ENCODE measurements at regions not wholly inside any gene's neighbourhood (a gene's known extent, or its start where the extent isn't known, plus 50 kb on each side); places are given as distances from the start of the nearest gene placed in this dataset.
"Not testable (repeated sequence)": the region's sequence is repeated elsewhere in the genome, so short reads cannot be mapped to it uniquely, and the experiment has no call there.

- H3K27ac Mint-ChIP-seq; H3K27me3 Mint-ChIP-seq (ENCODE audit: low read depth); H3K36me3 Mint-ChIP-seq (ENCODE audit: low read depth); H3K9me3 Mint-ChIP-seq; H3K4me1 Mint-ChIP-seq (ENCODE audit: low read depth); H3K4me3 Mint-ChIP-seq: not testable (repeated sequence)
Observed at GRCh38 chr2:111339476-111339875, 218.8 kb downstream of the BCL2L11 start.

- H3K4me1 Mint-ChIP-seq (ENCODE audit: low read depth); H3K36me3 Mint-ChIP-seq (ENCODE audit: low read depth); H3K9me3 Mint-ChIP-seq; H3K4me3 Mint-ChIP-seq; H3K27me3 Mint-ChIP-seq (ENCODE audit: low read depth); H3K27ac Mint-ChIP-seq: not testable (repeated sequence)
Observed at GRCh38 chr2:111344590-111344989, 223.9 kb downstream of the BCL2L11 start.

- H3K9me3 Mint-ChIP-seq; H3K4me3 Mint-ChIP-seq; H3K27ac Mint-ChIP-seq; H3K27me3 Mint-ChIP-seq (ENCODE audit: low read depth); H3K4me1 Mint-ChIP-seq (ENCODE audit: low read depth); H3K36me3 Mint-ChIP-seq (ENCODE audit: low read depth): not testable (repeated sequence)
Observed at GRCh38 chr2:111345439-111345838, 224.7 kb downstream of the BCL2L11 start.

GRCh38 chr2:111346018-111346930, 225.6 kb downstream of the BCL2L11 start:
- not testable (repeated sequence) for H3K9me3 Mint-ChIP-seq; H3K27ac Mint-ChIP-seq; H3K36me3 Mint-ChIP-seq (ENCODE audit: low read depth); H3K4me1 Mint-ChIP-seq (ENCODE audit: low read depth); H3K4me3 Mint-ChIP-seq; H3K27me3 Mint-ChIP-seq (ENCODE audit: low read depth)

GRCh38 chr2:111347695-111348094, 227.0 kb downstream of the BCL2L11 start:
- not testable (repeated sequence) for H3K27me3 Mint-ChIP-seq (ENCODE audit: low read depth); H3K4me1 Mint-ChIP-seq (ENCODE audit: low read depth); H3K9me3 Mint-ChIP-seq; H3K36me3 Mint-ChIP-seq (ENCODE audit: low read depth); H3K4me3 Mint-ChIP-seq; H3K27ac Mint-ChIP-seq

GRCh38 chr2:111348316-111348715, 227.6 kb downstream of the BCL2L11 start:
- H3K27ac Mint-ChIP-seq; H3K4me3 Mint-ChIP-seq; H3K36me3 Mint-ChIP-seq (ENCODE audit: low read depth); H3K4me1 Mint-ChIP-seq (ENCODE audit: low read depth); H3K27me3 Mint-ChIP-seq (ENCODE audit: low read depth); H3K9me3 Mint-ChIP-seq: not testable (repeated sequence)

GRCh38 chr2:111355022-111355817, 234.5 kb downstream of the BCL2L11 start:
- not testable (repeated sequence) for H3K27me3 Mint-ChIP-seq (ENCODE audit: low read depth); H3K27ac Mint-ChIP-seq; H3K36me3 Mint-ChIP-seq (ENCODE audit: low read depth); H3K4me3 Mint-ChIP-seq; H3K4me1 Mint-ChIP-seq (ENCODE audit: low read depth); H3K9me3 Mint-ChIP-seq

- H3K36me3 Mint-ChIP-seq (ENCODE audit: low read depth); H3K27ac Mint-ChIP-seq; H3K4me3 Mint-ChIP-seq; H3K4me1 Mint-ChIP-seq (ENCODE audit: low read depth); H3K9me3 Mint-ChIP-seq; H3K27me3 Mint-ChIP-seq (ENCODE audit: low read depth): not testable (repeated sequence)
Observed at GRCh38 chr2:111355823-111356511, 235.3 kb downstream of the BCL2L11 start.

- H3K9me3 Mint-ChIP-seq; H3K27me3 Mint-ChIP-seq (ENCODE audit: low read depth); H3K4me1 Mint-ChIP-seq (ENCODE audit: low read depth); H3K4me3 Mint-ChIP-seq; H3K27ac Mint-ChIP-seq; H3K36me3 Mint-ChIP-seq (ENCODE audit: low read depth): not testable (repeated sequence)
Observed at GRCh38 chr2:111356512-111357031, 235.9 kb downstream of the BCL2L11 start.

- H3K36me3 Mint-ChIP-seq (ENCODE audit: low read depth), result peaks cover 16% of the 10 kb centered on the region
- H3K4me3 Mint-ChIP-seq; H3K27me3 Mint-ChIP-seq (ENCODE audit: low read depth): not testable (repeated sequence)
Observed at GRCh38 chr2:111365986-111366640, 245.4 kb downstream of the BCL2L11 start.

GRCh38 chr2:111366641-111367029, 245.9 kb downstream of the BCL2L11 start:
- not testable (repeated sequence) for H3K9me3 Mint-ChIP-seq; H3K4me3 Mint-ChIP-seq; H3K27me3 Mint-ChIP-seq (ENCODE audit: low read depth); H3K4me1 Mint-ChIP-seq (ENCODE audit: low read depth); H3K27ac Mint-ChIP-seq
- H3K36me3 Mint-ChIP-seq (ENCODE audit: low read depth), result peaks cover 15% of the 10 kb centered on the region

More at GRCh38 chr2:111365986-111366640, 245.4 kb downstream of the BCL2L11 start:
- H3K4me1 Mint-ChIP-seq (ENCODE audit: low read depth); H3K27ac Mint-ChIP-seq; H3K9me3 Mint-ChIP-seq: not testable (repeated sequence)

- H3K27ac Mint-ChIP-seq; H3K4me3 Mint-ChIP-seq; H3K27me3 Mint-ChIP-seq (ENCODE audit: low read depth); H3K4me1 Mint-ChIP-seq (ENCODE audit: low read depth); H3K9me3 Mint-ChIP-seq: not testable (repeated sequence)
- H3K36me3 Mint-ChIP-seq (ENCODE audit: low read depth), result peaks cover 13% of the 10 kb centered on the region
Observed at GRCh38 chr2:111367080-111367479, 246.4 kb downstream of the BCL2L11 start.

- H3K4me3 Mint-ChIP-seq; H3K27ac Mint-ChIP-seq; H3K27me3 Mint-ChIP-seq (ENCODE audit: low read depth); H3K4me1 Mint-ChIP-seq (ENCODE audit: low read depth); H3K9me3 Mint-ChIP-seq: not testable (repeated sequence)
- H3K36me3 Mint-ChIP-seq (ENCODE audit: low read depth), result peaks cover 13% of the 10 kb centered on the region
Observed at GRCh38 chr2:111367871-111368270, 247.2 kb downstream of the BCL2L11 start.

- H3K27me3 Mint-ChIP-seq (ENCODE audit: low read depth); H3K4me3 Mint-ChIP-seq; H3K4me1 Mint-ChIP-seq (ENCODE audit: low read depth); H3K27ac Mint-ChIP-seq; H3K9me3 Mint-ChIP-seq: not testable (repeated sequence)
- H3K36me3 Mint-ChIP-seq (ENCODE audit: low read depth), result peaks cover 13% of the 10 kb centered on the region
Observed at GRCh38 chr2:111368288-111368687, 247.6 kb downstream of the BCL2L11 start.

All from T-helper 1 cell treated with Interleukin-12 subunit alpha and Interleukin-12 subunit beta and Interleukin-4 antibody, amounts not matched to agents 30 μg/mL and 1 μg/mL, for 36 hours (primary cell).